ENCODE measurements at regions not wholly inside any gene's neighbourhood (a gene's known extent, or its start where the extent isn't known, plus 50 kb on each side); places are given as distances from the start of the nearest gene placed in this dataset.
A peak's percentile ranks its signal among the peaks of the same experiment; 100 is the strongest.

DNA sequence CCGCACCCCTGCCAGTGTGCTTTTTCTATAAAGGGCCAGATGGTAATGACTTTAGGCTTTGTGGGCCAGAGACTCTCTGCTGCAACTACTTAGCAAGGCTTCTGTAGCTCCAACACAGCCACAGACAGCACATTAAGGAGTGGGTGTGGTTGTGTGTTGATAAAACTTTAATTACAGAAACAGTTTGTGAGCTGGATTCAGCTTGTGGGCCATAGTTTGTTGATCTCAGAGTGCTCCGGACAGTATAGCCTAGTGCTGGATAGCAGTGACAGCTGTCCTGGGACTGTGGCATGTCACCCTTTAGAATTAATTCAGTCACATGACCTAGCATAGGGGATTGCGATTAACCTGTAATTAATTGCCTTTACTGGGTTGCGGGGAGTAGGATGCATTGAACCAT, 109.7 kb downstream of the ZNF664 start:
- H2AFZ ChIP-seq (ENCODE audit: low read depth, low read length) = no peak overlapping the region
- no peaks in the 10 kb centered on the region; the same call in 1 of the 2 replicates for H4K20me1 ChIP-seq (replicated peaks; ENCODE audit: control insufficient read depth, insufficient read depth, low read length)
- H3K79me2 ChIP-seq (ENCODE audit: control insufficient read depth, insufficient read depth, low read length) = no peaks in the 10 kb centered on the region
- H3K27me3 ChIP-seq (ENCODE audit: control insufficient read depth in 2 of 2, insufficient read depth in 2 of 2, low read length in 2 of 2) = peaks cover 41 to 81% of the 10 kb centered on the region in 2 experiments
- WGBS (ENCODE audit: insufficient coverage, low coverage, missing lambda C conversion rate) = 20% methylated on average over 4 of the region's 4 CpGs
- ATAC-seq (no peak), DNase-seq (ENCODE audit: extremely low read depth in 1 of 4, low spot score in 3 of 4) (no peak), FAIRE-seq (no peak)
- CTCF ChIA-PET (ENCODE audit: low intra/inter-chr PET ratio) = no interaction called here
- H3K4me1 ChIP-seq (replicated peaks in 1 of 2; ENCODE audit: control insufficient read depth in 2 of 2, insufficient read depth in 2 of 2, low read length in 2 of 2) = peaks cover 0 to 2% of the 10 kb centered on the region in 2 experiments; a peak in 1 of 5 replicates
- peak; percentile 64 for TF ChIP-seq TFE3 (CRISPR knock-in tag; IDR thresholded peaks at IDR 0.05)
- TF ChIP-seq, protein P1, sequence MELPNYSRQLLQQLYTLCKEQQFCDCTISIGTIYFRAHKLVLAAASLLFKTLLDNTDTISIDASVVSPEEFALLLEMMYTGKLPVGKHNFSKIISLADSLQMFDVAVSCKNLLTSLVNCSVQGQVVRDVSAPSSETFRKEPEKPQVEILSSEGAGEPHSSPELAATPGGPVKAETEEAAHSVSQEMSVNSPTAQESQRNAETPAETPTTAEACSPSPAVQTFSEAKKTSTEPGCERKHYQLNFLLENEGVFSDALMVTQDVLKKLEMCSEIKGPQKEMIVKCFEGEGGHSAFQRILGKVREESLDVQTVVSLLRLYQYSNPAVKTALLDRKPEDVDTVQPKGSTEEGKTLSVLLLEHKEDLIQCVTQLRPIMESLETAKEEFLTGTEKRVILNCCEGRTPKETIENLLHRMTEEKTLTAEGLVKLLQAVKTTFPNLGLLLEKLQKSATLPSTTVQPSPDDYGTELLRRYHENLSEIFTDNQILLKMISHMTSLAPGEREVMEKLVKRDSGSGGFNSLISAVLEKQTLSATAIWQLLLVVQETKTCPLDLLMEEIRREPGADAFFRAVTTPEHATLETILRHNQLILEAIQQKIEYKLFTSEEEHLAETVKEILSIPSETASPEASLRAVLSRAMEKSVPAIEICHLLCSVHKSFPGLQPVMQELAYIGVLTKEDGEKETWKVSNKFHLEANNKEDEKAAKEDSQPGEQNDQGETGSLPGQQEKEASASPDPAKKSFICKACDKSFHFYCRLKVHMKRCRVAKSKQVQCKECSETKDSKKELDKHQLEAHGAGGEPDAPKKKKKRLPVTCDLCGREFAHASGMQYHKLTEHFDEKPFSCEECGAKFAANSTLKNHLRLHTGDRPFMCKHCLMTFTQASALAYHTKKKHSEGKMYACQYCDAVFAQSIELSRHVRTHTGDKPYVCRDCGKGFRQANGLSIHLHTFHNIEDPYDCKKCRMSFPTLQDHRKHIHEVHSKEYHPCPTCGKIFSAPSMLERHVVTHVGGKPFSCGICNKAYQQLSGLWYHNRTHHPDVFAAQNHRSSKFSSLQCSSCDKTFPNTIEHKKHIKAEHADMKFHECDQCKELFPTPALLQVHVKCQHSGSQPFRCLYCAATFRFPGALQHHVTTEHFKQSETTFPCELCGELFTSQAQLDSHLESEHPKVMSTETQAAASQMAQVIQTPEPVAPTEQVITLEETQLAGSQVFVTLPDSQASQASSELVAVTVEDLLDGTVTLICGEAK (IDR thresholded peaks at IDR 0.05) = peak; percentile 59; the same call in 1 of the 2 replicates
- TF ChIP-seq, protein P1 (CRISPR knock-in tag; IDR thresholded peaks at IDR 0.05) = no peak
- TF ChIP-seq ATF3 (IDR thresholded peaks at IDR 0.05) = no peak
- no peak for TF ChIP-seq ATF3 (CRISPR knock-in tag; conservative IDR thresholded peaks at IDR 0.05)
- H3K9me3 ChIP-seq (replicated peaks; ENCODE audit: control insufficient read depth, insufficient read depth, low read depth, low read length) = no peaks in the 10 kb centered on the region
- no peaks in the 10 kb centered on the region for H3K36me3 ChIP-seq (ENCODE audit: control insufficient read depth, insufficient read depth, low read length)
- no TSS peak for BruUV-seq (replicated peaks)
- no peak overlapping the region for H3K4me3 ChIP-seq
- in situ Hi-C loops (cut with MboI) (no loop called here), intact Hi-C loops (cut with micrococcal nuclease) (no loop called here)
- no peak overlapping the region for H3K9ac ChIP-seq (ENCODE audit: insufficient read depth in 1 of 2, low read depth in 2 of 2, low read length in 2 of 2)
- H3K4me2 ChIP-seq (ENCODE audit: insufficient read depth, low read length) = no peak overlapping the region
- H3K9me1 ChIP-seq (ENCODE audit: control insufficient read depth, insufficient read depth, low read length) = no peaks in the 10 kb centered on the region
- H3K27ac ChIP-seq (ENCODE audit: extremely low read depth, low read depth, low read length) = no peak overlapping the region
- POLR2A ChIA-PET = interaction anchor here (0.7 kb wide), 1 partner anchor 107 kb away, joined by 4 read pairs; no protein-coding TSS in a partner anchor
